ENCODE measurements at regions not wholly inside any gene's neighbourhood (a gene's known extent, or its start where the extent isn't known, plus 50 kb on each side); places are given as distances from the start of the nearest gene placed in this dataset.

DNA sequence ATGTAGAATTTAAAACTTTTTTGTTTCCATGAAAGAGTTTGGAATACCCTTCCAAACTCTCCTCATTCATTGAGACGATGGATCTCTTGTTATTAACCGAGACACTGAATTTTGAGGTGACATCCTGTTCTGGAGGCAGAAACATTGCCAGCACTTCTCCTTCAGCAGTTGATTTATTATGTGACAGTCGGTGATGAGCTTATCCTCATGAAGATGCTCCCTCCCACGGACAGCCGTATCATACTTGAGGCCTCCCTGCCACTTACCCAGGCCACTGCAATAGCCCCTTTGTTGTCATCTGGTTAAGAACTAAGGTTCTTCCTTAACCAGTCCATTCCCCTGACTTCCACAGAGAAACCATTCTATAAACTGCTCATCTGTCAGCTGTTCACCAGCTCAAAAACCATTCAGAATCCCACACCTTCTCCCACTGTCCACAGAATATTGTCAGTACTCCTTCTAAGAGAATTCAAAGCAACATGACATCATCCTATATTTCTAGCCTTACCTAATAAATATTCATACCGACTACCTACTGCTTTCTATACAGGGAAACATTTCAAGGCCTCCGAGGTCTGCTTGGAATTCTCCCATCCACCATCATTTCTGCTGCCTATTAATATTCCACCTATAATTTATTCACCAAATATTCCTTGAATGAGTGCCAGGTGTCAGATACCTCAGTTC, 139.0 kb upstream of the TRIB2 start:
- no peak overlapping the region for H3K4me3 ChIP-seq (ENCODE audit: low read depth, low read length)
- DNase-seq (ENCODE audit: low read depth) = peak; percentile 21
- TF ChIP-seq, protein P1, sequence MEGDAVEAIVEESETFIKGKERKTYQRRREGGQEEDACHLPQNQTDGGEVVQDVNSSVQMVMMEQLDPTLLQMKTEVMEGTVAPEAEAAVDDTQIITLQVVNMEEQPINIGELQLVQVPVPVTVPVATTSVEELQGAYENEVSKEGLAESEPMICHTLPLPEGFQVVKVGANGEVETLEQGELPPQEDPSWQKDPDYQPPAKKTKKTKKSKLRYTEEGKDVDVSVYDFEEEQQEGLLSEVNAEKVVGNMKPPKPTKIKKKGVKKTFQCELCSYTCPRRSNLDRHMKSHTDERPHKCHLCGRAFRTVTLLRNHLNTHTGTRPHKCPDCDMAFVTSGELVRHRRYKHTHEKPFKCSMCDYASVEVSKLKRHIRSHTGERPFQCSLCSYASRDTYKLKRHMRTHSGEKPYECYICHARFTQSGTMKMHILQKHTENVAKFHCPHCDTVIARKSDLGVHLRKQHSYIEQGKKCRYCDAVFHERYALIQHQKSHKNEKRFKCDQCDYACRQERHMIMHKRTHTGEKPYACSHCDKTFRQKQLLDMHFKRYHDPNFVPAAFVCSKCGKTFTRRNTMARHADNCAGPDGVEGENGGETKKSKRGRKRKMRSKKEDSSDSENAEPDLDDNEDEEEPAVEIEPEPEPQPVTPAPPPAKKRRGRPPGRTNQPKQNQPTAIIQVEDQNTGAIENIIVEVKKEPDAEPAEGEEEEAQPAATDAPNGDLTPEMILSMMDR (IDR thresholded peaks at IDR 0.05; ENCODE audit: low read depth, low read length) = no peak
- TF ChIP-seq POLR2A (IDR thresholded peaks at IDR 0.05; ENCODE audit: extremely low read depth, insufficient read length) (no peak), MYC (IDR thresholded peaks at IDR 0.05; ENCODE audit: low read depth, low read length) (no peak)
- TF ChIP-seq, protein P2, sequence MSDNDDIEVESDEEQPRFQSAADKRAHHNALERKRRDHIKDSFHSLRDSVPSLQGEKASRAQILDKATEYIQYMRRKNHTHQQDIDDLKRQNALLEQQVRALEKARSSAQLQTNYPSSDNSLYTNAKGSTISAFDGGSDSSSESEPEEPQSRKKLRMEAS (IDR thresholded peaks at IDR 0.05; ENCODE audit: low read depth, low read length) = no peak

DNA sequence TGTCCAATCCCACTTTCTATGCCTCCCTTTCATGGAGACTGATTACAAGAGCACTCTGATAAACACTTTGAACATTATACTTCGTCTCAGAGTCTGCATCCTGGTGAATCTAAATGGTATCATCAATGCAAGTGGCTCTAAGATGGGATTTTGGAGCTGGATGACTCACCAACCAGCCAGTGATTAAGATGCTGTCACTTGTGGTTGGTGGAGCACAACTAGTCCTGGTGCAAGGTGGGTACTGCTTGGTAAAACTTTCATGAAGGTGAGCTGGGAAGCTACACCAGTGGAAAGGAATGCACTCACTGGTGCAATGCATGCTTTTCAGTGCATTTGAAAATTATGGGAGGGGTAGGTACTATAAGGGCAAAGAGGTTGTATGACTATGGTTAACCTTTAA, 137.7 kb upstream of the TRIB2 start:
- no peak overlapping the region for H3K4me3 ChIP-seq (ENCODE audit: low read depth, low read length)
- TF ChIP-seq, protein P1 (IDR thresholded peaks at IDR 0.05; ENCODE audit: low read depth, low read length) = no peak
- no peak for TF ChIP-seq MYC (IDR thresholded peaks at IDR 0.05; ENCODE audit: low read depth, low read length)
- TF ChIP-seq POLR2A (IDR thresholded peaks at IDR 0.05; ENCODE audit: extremely low read depth, insufficient read length) = no peak
- TF ChIP-seq, protein P2 (IDR thresholded peaks at IDR 0.05; ENCODE audit: low read depth, low read length) = no peak
- DNase-seq (ENCODE audit: low read depth) = no peak

DNA sequence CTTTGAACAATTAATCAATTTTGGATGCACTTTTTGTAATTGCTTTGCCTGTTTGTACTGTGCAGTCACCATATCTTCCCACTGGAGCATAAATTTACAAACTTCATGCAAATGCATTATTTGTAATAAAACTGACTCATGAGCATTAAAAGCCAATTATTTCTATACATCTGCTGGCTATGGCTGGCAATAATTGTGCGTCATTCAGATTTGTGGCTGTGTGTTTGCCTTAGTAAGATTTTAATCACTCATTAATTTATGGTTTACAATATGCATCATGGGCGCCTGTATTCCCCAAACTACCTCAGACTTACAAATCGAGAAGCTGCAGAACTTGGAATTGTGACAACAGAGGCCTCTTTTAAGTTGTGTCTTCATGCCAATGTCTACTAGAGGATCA, 132.4 kb upstream of the TRIB2 start:
- no peak for DNase-seq (ENCODE audit: low read depth)
- no peak overlapping the region for H3K4me3 ChIP-seq (ENCODE audit: low read depth, low read length)
- TF ChIP-seq, protein P1 (IDR thresholded peaks at IDR 0.05; ENCODE audit: low read depth, low read length) = no peak
- TF ChIP-seq POLR2A (IDR thresholded peaks at IDR 0.05; ENCODE audit: extremely low read depth, insufficient read length) (no peak), MYC (IDR thresholded peaks at IDR 0.05; ENCODE audit: low read depth, low read length) (no peak)
- TF ChIP-seq, protein P2 (IDR thresholded peaks at IDR 0.05; ENCODE audit: low read depth, low read length) = no peak

DNA sequence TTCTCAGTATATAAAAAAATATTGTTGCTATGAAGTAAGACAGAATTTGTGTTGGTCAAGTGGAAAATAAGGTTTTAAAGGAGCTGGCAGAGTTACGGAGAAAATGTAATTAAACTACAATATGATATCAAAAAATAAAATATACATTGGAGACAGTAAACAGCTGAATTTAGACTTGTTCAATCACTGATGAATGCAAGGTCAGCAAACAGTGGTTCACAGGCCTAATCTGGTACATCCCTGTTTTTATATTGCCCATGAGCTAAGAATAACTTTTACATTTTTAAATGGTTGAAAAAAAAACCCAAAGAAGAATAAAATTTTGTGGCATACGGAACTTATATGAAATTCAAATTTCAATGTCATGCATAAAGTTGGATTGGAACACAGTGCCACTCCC, 131.0 kb upstream of the TRIB2 start:
- no peak overlapping the region for H3K4me3 ChIP-seq (ENCODE audit: low read depth, low read length)
- TF ChIP-seq, protein P1 (IDR thresholded peaks at IDR 0.05; ENCODE audit: low read depth, low read length) = no peak
- TF ChIP-seq MYC (IDR thresholded peaks at IDR 0.05; ENCODE audit: low read depth, low read length) (no peak), POLR2A (IDR thresholded peaks at IDR 0.05; ENCODE audit: extremely low read depth, insufficient read length) (no peak)
- TF ChIP-seq, protein P2 (IDR thresholded peaks at IDR 0.05; ENCODE audit: low read depth, low read length) = no peak
- DNase-seq (ENCODE audit: low read depth) = no peak

DNA sequence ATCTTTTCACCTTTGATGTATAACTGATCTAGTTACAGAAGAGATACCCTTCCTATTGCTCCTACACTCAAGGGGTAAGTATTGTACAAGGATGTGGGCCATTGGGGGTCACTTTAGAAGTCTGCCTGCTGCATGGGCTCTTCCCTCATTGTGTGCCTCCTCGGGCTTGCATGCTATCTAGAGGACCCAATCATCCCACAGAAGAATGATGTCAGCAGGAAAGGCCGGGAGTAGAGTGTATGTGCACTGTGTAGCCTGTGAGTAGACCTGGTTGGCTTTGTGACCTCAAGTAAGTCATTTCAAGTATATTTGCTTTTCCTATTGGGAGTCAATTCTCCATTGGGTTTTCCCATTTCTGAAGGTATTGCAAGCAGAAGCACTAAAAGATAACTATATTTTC, 129.5 kb upstream of the TRIB2 start:
- TF ChIP-seq POLR2A (IDR thresholded peaks at IDR 0.05; ENCODE audit: extremely low read depth, insufficient read length) (no peak), MYC (IDR thresholded peaks at IDR 0.05; ENCODE audit: low read depth, low read length) (no peak)
- TF ChIP-seq, protein P1 (IDR thresholded peaks at IDR 0.05; ENCODE audit: low read depth, low read length) = no peak
- TF ChIP-seq, protein P2 (IDR thresholded peaks at IDR 0.05; ENCODE audit: low read depth, low read length) = no peak
- no peak for DNase-seq (ENCODE audit: low read depth)
- no peak overlapping the region for H3K4me3 ChIP-seq (ENCODE audit: low read depth, low read length)
